HepG2 (cell line): ENCODE measurements at regions not wholly inside any gene's neighbourhood (a gene's known extent, or its start where the extent isn't known, plus 50 kb on each side); places are given as distances from the start of the nearest gene placed in this dataset.
"Not testable (repeated sequence)": the region's sequence is repeated elsewhere in the genome, so short reads cannot be mapped to it uniquely, and the experiment has no call there.

Source experiments
- ATAC-seq: fragments of 200-7000 bp; cut with Tn5 transposase; 3 replicates; pipeline ENCODE4 v1.9.1; 2020; ENCODE audit warnings: mild to moderate bottlenecking, moderate library complexity
- BruUV-seq: library from RNA; stranded (reverse); fragments of 400-500 nt; replicated peaks from 2 replicates; lab custom pipeline; 2021; lab: Mats Ljungman, UMichigan
- CTCF ChIA-PET: fragments of 300-600 bp; formaldehyde crosslinking; extraction: SDS; loops from one replicate; lab custom pipeline; 2021; ENCODE audit warnings: low total read pairs, inconsistent platforms, low intra/inter-chr PET ratio; lab: Yijun Ruan, JAX
- POLR2A ChIA-PET: fragments of 350-600 bp; sonication (Branson Sonifier 250); formaldehyde crosslinking; loops from one replicate; lab custom pipeline; 2020; ENCODE audit warnings: antibody characterized with exemption, inconsistent platforms; lab: Yijun Ruan, JAX
- DNase-seq: peaks from one replicate; pipeline ENCODE4 v3.0.0-alpha.2; 2015; ENCODE audit warnings: low spot score
- FAIRE-seq: peaks from 3 replicates; lab custom pipeline; 2011; peaks lifted over from hg19 to GRCh38; lab: Jason Lieb, UNC
- H2AFZ ChIP-seq: one replicate; pipeline ENCODE4 v1.6.1; 2011; ENCODE audit warnings: low read length, inconsistent platforms
- H3K27ac ChIP-seq: fragments of 300-600 bp; 3 replicates; pipeline ENCODE4 v1.8.0; 2011; ENCODE audit warnings: mixed run types, mild to moderate bottlenecking, mixed read lengths, low read length, inconsistent platforms; ENCODE audit not compliant: insufficient read depth; ENCODE audit errors: extremely low read length
- H3K27me3 ChIP-seq, 2 experiments: fragments of 200-600 bp in 1 of 2; 2 replicates in 1 of 2; 3 replicates in 1 of 2; pipeline versions ENCODE4 v1.6.0 to v1.8.0; 2011; ENCODE audit warnings: low read length in 2 of 2, mild to moderate bottlenecking in 2 of 2, moderate library complexity in 2 of 2, inconsistent platforms in 1 of 2; ENCODE audit not compliant: insufficient read depth in 2 of 2, control insufficient read depth in 1 of 2
- H3K36me3 ChIP-seq, 2 experiments: fragments of 200-600 bp in 1 of 2; replicated peaks in 1 of 2; 2 replicates in 1 of 2; 3 replicates in 1 of 2; pipeline versions ENCODE4 v1.5.1 to v1.8.0; 2011; ENCODE audit warnings: low read length in 2 of 2, inconsistent platforms in 1 of 2; ENCODE audit not compliant: insufficient read depth in 2 of 2, control insufficient read depth in 1 of 2
- H3K4me1 ChIP-seq: 2 replicates; pipeline ENCODE4 v1.5.1; 2012; ENCODE audit warnings: low read length, inconsistent platforms; ENCODE audit not compliant: insufficient read depth
- H3K4me2 ChIP-seq: 2 replicates; pipeline ENCODE4 v1.6.0; 2011; ENCODE audit warnings: low read depth, low read length, inconsistent platforms
- H3K4me3 ChIP-seq, 3 experiments: fragments of 200-600 bp in 1 of 3; sonication (generic), shearing (Covaris generic) in 1 of 3; replicated peaks in 1 of 3; 2 replicates each; pipeline ENCODE4 v1.5.1; 2011 to 2016; ENCODE audit warnings: low read length in 3 of 3, inconsistent platforms in 2 of 3, low read depth in 2 of 3, mild to moderate bottlenecking in 2 of 3, control low read depth in 1 of 3, mixed read lengths in 1 of 3; ENCODE audit not compliant: insufficient read depth in 1 of 3
- H3K79me2 ChIP-seq: one replicate; pipeline ENCODE4 v1.6.1; 2011; ENCODE audit warnings: low read length, inconsistent platforms; ENCODE audit not compliant: insufficient read depth
- H3K9ac ChIP-seq: 2 replicates; pipeline ENCODE4 v1.6.0; 2011; ENCODE audit warnings: mild to moderate bottlenecking, low read depth, low read length, inconsistent platforms; ENCODE audit not compliant: insufficient read depth
- H3K9me3 ChIP-seq: 2 replicates; pipeline ENCODE4 v1.5.1; 2012; ENCODE audit warnings: mild to moderate bottlenecking, low read length
- H4K20me1 ChIP-seq: 2 replicates; pipeline ENCODE4 v1.6.0; 2011; ENCODE audit warnings: inconsistent platforms, mild to moderate bottlenecking, low read length, moderate library complexity; ENCODE audit not compliant: insufficient read depth
- CBFB ChIP-seq: sonication (generic); formaldehyde crosslinking; IDR thresholded peaks from 2 replicates; pipeline ENCODE4 v1.4.0; 2020; ENCODE audit warnings: missing genetic modification reagents
- FOXO1 ChIP-seq: sonication (generic); formaldehyde crosslinking; IDR thresholded peaks from 2 replicates; pipeline ENCODE4 v1.4.0; 2020; ENCODE audit warnings: missing genetic modification reagents
- ZNF737 ChIP-seq: sonication (generic); formaldehyde crosslinking; IDR thresholded peaks from 2 replicates; pipeline ENCODE4 v1.5.0; 2020; ENCODE audit warnings: missing genetic modification reagents, mild to moderate bottlenecking, borderline replicate concordance
- WGBS: methylation state at CpG from one replicate; pipeline ENCODE4 v1.1.6; 2017; ENCODE audit warnings: low lambda C conversion rate; 5-methylcytosine and 5-hydroxymethylcytosine counted together
- in situ Hi-C: cut with HindIII; loops from 2 replicates; pipeline ENCODE4 v1.10.0; 2017; ENCODE audit warnings: low pct_unique_long_range_greater_than_20kb; ENCODE audit not compliant: extremely low pct_ligation_motif_present
- intact Hi-C: fragments of 100-400 bp; cut with micrococcal nuclease; formaldehyde crosslinking; loops from one replicate; pipeline ENCODE4 v1.10.0; 2022; ENCODE audit not compliant: unreplicated experiment

DNA sequence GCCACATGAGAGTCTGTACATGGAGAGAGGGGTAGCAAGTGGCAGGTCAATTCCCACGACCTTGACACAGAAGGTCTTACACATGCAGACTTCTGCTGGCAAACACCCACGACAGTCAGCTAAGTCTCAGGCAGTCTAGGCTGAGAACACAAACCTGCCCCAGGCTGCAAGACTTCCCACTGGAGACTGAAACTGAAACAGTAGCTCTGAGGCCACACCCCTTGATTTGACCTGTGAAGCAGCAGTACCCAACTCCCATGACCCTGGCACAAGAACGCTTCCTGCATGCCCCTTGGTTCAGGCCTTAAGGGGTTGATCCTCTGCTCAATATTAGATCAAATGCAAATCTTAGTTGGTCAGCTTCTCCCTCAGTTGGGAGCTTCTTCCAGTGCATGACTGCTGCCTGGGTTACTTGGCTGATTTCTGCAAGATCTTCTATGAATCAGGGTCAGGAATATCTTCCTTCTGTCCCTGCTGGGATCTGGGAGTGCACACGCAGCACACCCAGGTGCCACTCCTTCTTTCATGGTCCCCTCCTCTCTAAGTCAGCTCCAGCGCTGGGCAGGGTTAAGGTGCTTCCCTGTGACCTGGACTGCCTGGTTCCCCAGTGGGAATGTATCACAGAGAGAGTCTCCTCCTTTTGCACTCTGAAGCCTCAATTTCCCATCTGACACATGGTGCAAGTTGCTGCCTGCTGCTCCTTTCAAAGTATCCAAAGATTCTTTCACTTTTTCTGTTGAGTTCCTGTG is 403.9 kb upstream of the NPAP1 start:
- H3K4me3 ChIP-seq, H3K4me2 ChIP-seq, H3K27ac ChIP-seq, CTCF ChIA-PET, H2AFZ ChIP-seq, H3K79me2 ChIP-seq, POLR2A ChIA-PET, H4K20me1 ChIP-seq, ATAC-seq, FAIRE-seq, intact Hi-C loops, H3K27me3 ChIP-seq, H3K4me1 ChIP-seq, DNase-seq, in situ Hi-C loops, H3K9ac ChIP-seq, H3K36me3 ChIP-seq, BruUV-seq: not testable (repeated sequence)
- H3K9me3 ChIP-seq = peaks cover 50% of the 10 kb centered on the region
- WGBS = no CpG with 5 or more reads among the region's 5 CpGs

DNA sequence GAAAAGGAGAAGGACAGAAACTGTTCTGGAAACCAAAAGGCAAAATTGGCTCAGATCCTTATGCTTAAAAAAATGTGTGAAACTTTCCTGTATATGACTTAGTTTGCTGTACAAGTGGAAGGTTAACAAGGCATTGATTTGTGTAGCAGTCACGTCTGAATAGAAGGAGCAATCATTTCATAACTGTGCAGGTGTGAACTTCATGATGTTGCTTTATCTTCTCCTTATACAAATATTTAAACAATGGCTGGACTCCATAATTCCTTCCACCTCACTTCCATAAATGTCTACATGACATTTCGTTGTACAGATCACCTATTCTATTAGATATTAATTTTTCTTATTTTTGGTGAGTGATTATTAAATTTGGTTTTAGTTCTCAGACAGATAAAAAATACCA is 382.7 kb upstream of the NPAP1 start:
- Histone ChIP-seq H3K79me2 (no peaks in the 10 kb centered on the region), H3K4me3 (no peak overlapping the region), H3K4me1 (no peaks in the 10 kb centered on the region), H3K36me3 (no peaks in the 10 kb centered on the region), H4K20me1 (no peaks in the 10 kb centered on the region), H2AFZ (no peak overlapping the region), H3K4me2 (no peak overlapping the region), H3K9me3 (peaks cover 36% of the 10 kb centered on the region), H3K27ac (no peak overlapping the region), H3K9ac (no peak overlapping the region), H3K27me3 (no peaks in the 10 kb centered on the region)
- DNase-seq (no peak), FAIRE-seq (no peak), ATAC-seq (no peak)
- TF ChIP-seq ZNF737 (CRISPR knock-in tag) (no peak), FOXO1 (CRISPR knock-in tag) (no peak), CBFB (no peak)
- 0% methylated on average over 2 of the region's 2 CpGs for WGBS
- ChIA-PET POLR2A (no interaction called here), CTCF (no interaction called here)
- in situ Hi-C loops (no loop called here), intact Hi-C loops (no loop called here)
- BruUV-seq = no TSS peak

- H3K9ac ChIP-seq, H3K79me2 ChIP-seq, H3K27me3 ChIP-seq, H4K20me1 ChIP-seq, CTCF ChIA-PET, H3K4me2 ChIP-seq, POLR2A ChIA-PET, FAIRE-seq, in situ Hi-C loops, intact Hi-C loops, H3K36me3 ChIP-seq, ATAC-seq, H3K4me1 ChIP-seq, H2AFZ ChIP-seq, DNase-seq, H3K4me3 ChIP-seq, BruUV-seq, H3K27ac ChIP-seq: not testable (repeated sequence)
- peaks cover 45% of the 10 kb centered on the region for H3K9me3 ChIP-seq
- WGBS = 1% methylated on average over 8 of the region's 8 CpGs
Measured at GRCh38 chr15:24300804-24301368, 374.7 kb upstream of the NPAP1 start.

- H3K79me2 ChIP-seq, in situ Hi-C loops, CTCF ChIA-PET, DNase-seq, ATAC-seq, FAIRE-seq, H3K4me1 ChIP-seq, H3K27me3 ChIP-seq, H3K9ac ChIP-seq, BruUV-seq, H3K4me2 ChIP-seq, H4K20me1 ChIP-seq, H3K4me3 ChIP-seq, H3K27ac ChIP-seq, POLR2A ChIA-PET, H3K36me3 ChIP-seq, H2AFZ ChIP-seq, intact Hi-C loops: not testable (repeated sequence)
- peaks cover 53% of the 10 kb centered on the region for H3K9me3 ChIP-seq
- 67% methylated on average over 1 of the region's 1 CpG for WGBS
Measured at GRCh38 chr15:24301999-24302398, 373.6 kb upstream of the NPAP1 start.
